SK-N-SH treated with all-trans-retinoic acid at 6 μM for 48 hours (cell line): ENCODE measurements at regions not wholly inside any gene's neighbourhood (a gene's known extent, or its start where the extent isn't known, plus 50 kb on each side); places are given as distances from the start of the nearest gene placed in this dataset.

Experiments
- ATAC-seq: fragments of 200-7000 bp; cut with Tn5 transposase; 3 replicates; pipeline ENCODE4 v1.9.1; 2020; ENCODE audit warnings: mild to moderate bottlenecking, moderate library complexity
- ARNTL ChIP-seq: fragments of 450-650 bp; formaldehyde crosslinking; IDR thresholded peaks from 2 replicates; pipeline ENCODE4 v1.5.0; 2020; ENCODE audit warnings: low read depth, mild to moderate bottlenecking, moderate library complexity, borderline replicate concordance
- BACH2 ChIP-seq: fragments of 250-450 bp; sonication (Bioruptor Pico); IDR thresholded peaks from 2 replicates; pipeline ENCODE4 v1.9.0; 2021; ENCODE audit warnings: mild to moderate bottlenecking, borderline replicate concordance
- CREB5 ChIP-seq: fragments of 250-450 bp; sonication (Bioruptor Pico); IDR thresholded peaks from 2 replicates; pipeline ENCODE4 v1.5.1; 2020; ENCODE audit warnings: low read depth, mild to moderate bottlenecking, moderate library complexity
- CSDC2 ChIP-seq: fragments of 250-450 bp; sonication (Bioruptor Pico); IDR thresholded peaks from 2 replicates; pipeline ENCODE4 v1.5.0; 2020; ENCODE audit warnings: mild to moderate bottlenecking, moderate library complexity
- CSRNP3 ChIP-seq: fragments of 250-450 bp; sonication (Bioruptor Pico); IDR thresholded peaks from 2 replicates; pipeline ENCODE4 v1.5.1; 2021; ENCODE audit warnings: mild to moderate bottlenecking, moderate library complexity
- ESRRG ChIP-seq: fragments of 250-450 bp; sonication (Bioruptor Pico); IDR thresholded peaks from 2 replicates; pipeline ENCODE4 v1.6.1; 2021; ENCODE audit warnings: mild to moderate bottlenecking
- GLIS3 ChIP-seq: fragments of 250-450 bp; sonication (Bioruptor Pico); IDR thresholded peaks from 2 replicates; pipeline ENCODE4 v1.5.0; 2020; ENCODE audit warnings: mild to moderate bottlenecking, moderate library complexity
- ISL1 ChIP-seq: fragments of 250-450 bp; sonication (Bioruptor Pico); IDR thresholded peaks from 2 replicates; pipeline ENCODE4 v2.1.2; 2022; ENCODE audit warnings: mild to moderate bottlenecking, moderate library complexity
- OSR1 ChIP-seq: fragments of 250-450 bp; sonication (Bioruptor Pico); IDR thresholded peaks from 2 replicates; pipeline ENCODE4 v1.8.0; 2022; ENCODE audit warnings: moderate library complexity, mild to moderate bottlenecking, inconsistent platforms
- PATZ1 ChIP-seq: fragments of 250-450 bp; sonication (Bioruptor Pico); IDR thresholded peaks from 2 replicates; pipeline ENCODE4 v1.8.0; 2020; ENCODE audit warnings: mild to moderate bottlenecking, moderate library complexity, borderline replicate concordance
- POU6F1 ChIP-seq: fragments of 250-450 bp; sonication (Bioruptor Pico); IDR thresholded peaks from 2 replicates; pipeline ENCODE4 v1.8.0; 2021; ENCODE audit warnings: low read depth, mild to moderate bottlenecking, moderate library complexity, borderline replicate concordance
- PPARA ChIP-seq: fragments of 250-450 bp; sonication (Bioruptor Pico); IDR thresholded peaks from 2 replicates; pipeline ENCODE4 v1.5.0; 2020; ENCODE audit warnings: mild to moderate bottlenecking, borderline replicate concordance
- RARB ChIP-seq: fragments of 250-450 bp; sonication (Bioruptor Pico); IDR thresholded peaks from 2 replicates; pipeline ENCODE4 v1.8.0; 2021; ENCODE audit warnings: mild to moderate bottlenecking, moderate library complexity
- SNAI2 ChIP-seq: fragments of 250-450 bp; sonication (Bioruptor Pico); IDR thresholded peaks from 2 replicates; pipeline ENCODE4 v1.5.0; 2020; ENCODE audit warnings: mild to moderate bottlenecking, moderate library complexity
- TCF4 ChIP-seq: fragments of 250-450 bp; sonication (Bioruptor Pico); IDR thresholded peaks from 2 replicates; pipeline ENCODE4 v1.8.0; 2021; ENCODE audit warnings: mild to moderate bottlenecking, moderate library complexity, borderline replicate concordance
- TSHZ2 ChIP-seq: fragments of 250-450 bp; sonication (Bioruptor Pico); IDR thresholded peaks from 2 replicates; pipeline ENCODE4 v1.5.0; 2020; ENCODE audit warnings: mild to moderate bottlenecking, moderate library complexity
- ZC3H10 ChIP-seq: fragments of 250-450 bp; sonication (Bioruptor Pico); IDR thresholded peaks from 2 replicates; pipeline ENCODE4 v1.5.1; 2021; ENCODE audit warnings: mild to moderate bottlenecking, moderate library complexity
- ZFP3 ChIP-seq: fragments of 250-450 bp; sonication (Bioruptor Pico); IDR thresholded peaks from 2 replicates; pipeline ENCODE4 v1.5.0; 2020; ENCODE audit warnings: mild to moderate bottlenecking, moderate library complexity
- ZNF565 ChIP-seq: fragments of 450-650 bp; formaldehyde crosslinking; conservative IDR thresholded peaks from 2 replicates; pipeline ENCODE4 v1.5.0; 2020; ENCODE audit warnings: low read depth, mild to moderate bottlenecking, moderate library complexity
- ZNF70 ChIP-seq: fragments of 450-650 bp; formaldehyde crosslinking; IDR thresholded peaks from 2 replicates; pipeline ENCODE4 v1.5.0; 2020; ENCODE audit warnings: mild to moderate bottlenecking, moderate library complexity
- ZNF8 ChIP-seq: fragments of 450-650 bp; formaldehyde crosslinking; IDR thresholded peaks from 2 replicates; pipeline ENCODE4 v1.5.0; 2020; ENCODE audit warnings: mild to moderate bottlenecking, moderate library complexity

GRCh38 chr17:15083225-15083624, 181.9 kb downstream of the PMP22 start (continued):
- TF ChIP-seq POU6F1 (CRISPR knock-in tag) = no peak
- no peak for TF ChIP-seq SNAI2 (CRISPR knock-in tag)
- TF ChIP-seq, all 23 proteins: peak for 0

GRCh38 chr17:15081008-15081407, 184.1 kb downstream of the PMP22 start:
- ATAC-seq = no peak
- TF ChIP-seq ZFP3 (CRISPR knock-in tag) (no peak), OSR1 (CRISPR knock-in tag) (no peak), POU6F1 (CRISPR knock-in tag) (no peak), RARB (CRISPR knock-in tag) (no peak), CREB5 (CRISPR knock-in tag) (no peak), CSDC2 (CRISPR knock-in tag) (no peak)

GRCh38 chr17:15078570-15078969, 186.6 kb downstream of the PMP22 start:
- TF ChIP-seq TCF4 (CRISPR knock-in tag) (no peak), GLIS3 (CRISPR knock-in tag) (no peak), BACH2 (CRISPR knock-in tag) (no peak), ESRRG (CRISPR knock-in tag) (no peak), ZNF565 (no peak), ZNF70 (no peak), ARNTL (CRISPR knock-in tag) (no peak), RARB (CRISPR knock-in tag) (no peak), CREB5 (CRISPR knock-in tag) (no peak), CSDC2 (CRISPR knock-in tag) (no peak), ISL1 (CRISPR knock-in tag) (no peak), ZC3H10 (no peak), ZNF8 (CRISPR knock-in tag) (no peak), OSR1 (CRISPR knock-in tag) (no peak), CSRNP3 (no peak), PPARA (CRISPR knock-in tag) (no peak), POU6F1 (CRISPR knock-in tag) (no peak), TSHZ2 (no peak), SNAI2 (CRISPR knock-in tag) (no peak), PATZ1 (CRISPR knock-in tag) (no peak)
- no peak for ATAC-seq
